Gastroesophageal sphincter (tissue), 4 donors: ENCODE measurements at regions not wholly inside any gene's neighbourhood (a gene's known extent, or its start where the extent isn't known, plus 50 kb on each side); places are given as distances from the start of the nearest gene placed in this dataset.

Experiments used
- ATAC-seq: fragments of 150-250 bp; one replicate; pipeline ENCODE4 v1.9.1; 2016; ENCODE audit warnings: mild to moderate bottlenecking, moderate library complexity
- H3K27ac ChIP-seq, 4 donors: fragments of 200-600 bp; sonication (generic) in 3 of 4; 1 replicate in 3 of 4; 2 replicates in 1 of 4; pipeline ENCODE4 v1.5.1; 2016 to 2019
- H3K27me3 ChIP-seq: fragments of 200-600 bp; sonication (generic); one replicate; pipeline ENCODE4 v1.5.1; 2019
- H3K36me3 ChIP-seq, 2 donors: fragments of 200-600 bp; sonication (generic); one replicate each; pipeline ENCODE4 v1.5.1; 2019; ENCODE audit warnings: control low read depth in 1 of 2
- H3K4me1 ChIP-seq, 3 donors: fragments of 200-600 bp; sonication (generic); 1 replicate in 2 of 3; 2 replicates in 1 of 3; pipeline ENCODE4 v1.5.1; 2016 to 2019; ENCODE audit warnings: control low read depth in 2 of 3
- H3K4me3 ChIP-seq, 2 donors: fragments of 200-600 bp; sonication (generic); one replicate each; pipeline ENCODE4 v1.5.1; 2019; ENCODE audit warnings: mild to moderate bottlenecking in 1 of 2, moderate library complexity in 1 of 2
- H3K9me3 ChIP-seq, 3 donors: fragments of 200-600 bp; sonication (generic); one replicate each; pipeline ENCODE4 v1.5.1; 2017 to 2019; ENCODE audit warnings: control low read depth in 2 of 3
- CTCF ChIP-seq, 4 experiments: fragments of 200-600 bp in 2 of 4; fragments of 450-650 bp in 2 of 4; sonication (generic) in 1 of 4; IDR thresholded peaks; one replicate each; pipeline ENCODE4 v1.5.1; 2017 to 2019; ENCODE audit warnings: antibody characterized with exemption in 4 of 4, mild to moderate bottlenecking in 2 of 4, moderate library complexity in 2 of 4
- EP300 ChIP-seq: sonication (generic); formaldehyde crosslinking; IDR thresholded peaks from one replicate; pipeline ENCODE4 v1.6.1; 2017; ENCODE audit warnings: antibody characterized with exemption, mild to moderate bottlenecking
- POLR2A ChIP-seq, 2 donors: fragments of 450-650 bp; IDR thresholded peaks; one replicate each; pipeline ENCODE4 v1.6.1; 2017; ENCODE audit warnings: antibody characterized with exemption in 2 of 2, mild to moderate bottlenecking in 2 of 2, moderate library complexity in 1 of 2
- POLR2AphosphoS5 ChIP-seq: sonication (generic); formaldehyde crosslinking; IDR thresholded peaks from one replicate; pipeline ENCODE4 v1.6.1; 2017; ENCODE audit warnings: antibody characterized with exemption
- WGBS, 2 donors: methylation state at CpG; one replicate each; pipeline ENCODE4 v1.1.5; 2018; ENCODE audit warnings: low coverage in 1 of 2; 5-methylcytosine and 5-hydroxymethylcytosine counted together

DNA sequence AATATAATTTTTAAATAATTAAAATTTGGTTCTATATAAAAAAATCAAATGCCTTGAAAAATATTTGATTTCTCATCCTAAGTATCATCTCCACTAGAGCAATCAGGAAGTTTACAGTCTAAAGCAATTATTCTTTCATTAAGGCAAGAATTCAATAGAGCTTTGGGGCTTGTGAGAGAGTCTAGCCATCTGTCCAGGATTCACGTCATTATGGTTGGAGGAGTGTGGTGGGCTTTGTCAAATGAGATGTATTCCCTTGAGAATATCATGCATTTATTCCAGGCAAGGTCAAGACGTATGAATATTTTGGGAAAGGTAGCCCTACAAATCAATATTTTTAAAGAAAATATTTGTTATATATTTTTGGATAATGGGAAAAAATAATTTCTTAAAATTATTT is 132.4 kb downstream of the ELOVL4 start:
- no peak overlapping the region for H3K27ac ChIP-seq

DNA sequence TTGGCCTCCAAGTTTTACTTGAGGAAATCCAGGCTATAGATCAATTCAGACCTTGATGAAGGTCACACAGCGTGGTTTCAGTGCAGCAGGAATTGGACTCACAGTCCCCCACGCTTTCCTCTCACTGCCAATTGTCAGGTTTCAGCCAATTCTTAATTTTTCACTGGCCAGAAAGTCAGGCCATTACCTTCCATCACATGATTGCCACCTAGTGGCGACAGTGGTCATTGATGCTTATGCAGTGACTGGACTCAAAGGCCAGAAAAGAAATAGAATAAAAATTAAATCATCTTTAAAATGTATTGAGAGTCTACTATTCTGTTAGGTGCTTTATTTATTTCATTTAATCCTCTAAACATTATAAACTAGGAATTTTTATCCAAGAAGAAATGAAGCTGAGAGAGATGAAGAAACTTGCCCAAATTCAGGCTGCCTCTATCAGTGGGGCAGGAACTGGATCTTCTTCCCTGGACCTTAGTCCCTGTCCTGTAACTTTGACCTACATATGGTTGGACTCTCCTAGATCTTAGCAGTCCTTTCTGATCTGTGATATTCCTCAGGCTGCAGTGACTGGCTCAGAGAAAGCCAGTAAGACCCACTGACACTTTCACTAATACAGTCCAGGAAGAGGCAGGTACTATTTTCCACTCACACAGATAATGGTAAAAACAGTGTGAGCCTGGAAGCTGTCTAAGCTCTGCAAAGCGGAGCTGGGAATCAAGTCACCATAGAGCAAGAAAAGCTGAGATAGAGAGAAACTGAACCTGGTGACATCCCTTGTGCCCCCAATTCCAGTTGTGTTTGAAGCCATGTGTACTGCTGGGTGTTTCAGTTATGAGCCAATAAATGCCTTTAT is 133.3 kb downstream of the ELOVL4 start:
- no peaks in the 10 kb centered on the region for H3K27me3 ChIP-seq
- 12 to 14% methylated on average over 4 of the region's 4 CpGs for WGBS, 2 donors
- no peaks in the 10 kb centered on the region for H3K36me3 ChIP-seq
- peaks cover under 1 to 24% (median 2%) of the 10 kb centered on the region in 3 donors for H3K4me1 ChIP-seq
- TF ChIP-seq POLR2AphosphoS5 (no peak), CTCF (IDR thresholded peaks at IDR 0.05) (peak; percentile 74 to 86 (median 81)), EP300 (no peak), POLR2A (IDR thresholded peaks at IDR 0.05) (no peak)
- no peak overlapping the region for H3K27ac ChIP-seq
- no peaks in the 10 kb centered on the region for H3K9me3 ChIP-seq
- H3K4me3 ChIP-seq, result no peak overlapping the region
- ATAC-seq, result peak; percentile 43

More for the DNA sequence above, 132.4 kb downstream of the ELOVL4 start:
- peaks cover 0 to 15% (median 2%) of the 10 kb centered on the region in 3 donors for H3K4me1 ChIP-seq
- no peaks in the 10 kb centered on the region for H3K9me3 ChIP-seq
- ATAC-seq, result no peak
- TF ChIP-seq EP300 (no peak), CTCF (IDR thresholded peaks at IDR 0.05) (no peak), POLR2AphosphoS5 (no peak), POLR2A (IDR thresholded peaks at IDR 0.05) (no peak)
- WGBS, 2 donors, result 50 to 90% methylated on average over 2 of the region's 2 CpGs
- no peak overlapping the region for H3K4me3 ChIP-seq
- no peaks in the 10 kb centered on the region for H3K27me3 ChIP-seq
- H3K36me3 ChIP-seq, result no peaks in the 10 kb centered on the region

DNA sequence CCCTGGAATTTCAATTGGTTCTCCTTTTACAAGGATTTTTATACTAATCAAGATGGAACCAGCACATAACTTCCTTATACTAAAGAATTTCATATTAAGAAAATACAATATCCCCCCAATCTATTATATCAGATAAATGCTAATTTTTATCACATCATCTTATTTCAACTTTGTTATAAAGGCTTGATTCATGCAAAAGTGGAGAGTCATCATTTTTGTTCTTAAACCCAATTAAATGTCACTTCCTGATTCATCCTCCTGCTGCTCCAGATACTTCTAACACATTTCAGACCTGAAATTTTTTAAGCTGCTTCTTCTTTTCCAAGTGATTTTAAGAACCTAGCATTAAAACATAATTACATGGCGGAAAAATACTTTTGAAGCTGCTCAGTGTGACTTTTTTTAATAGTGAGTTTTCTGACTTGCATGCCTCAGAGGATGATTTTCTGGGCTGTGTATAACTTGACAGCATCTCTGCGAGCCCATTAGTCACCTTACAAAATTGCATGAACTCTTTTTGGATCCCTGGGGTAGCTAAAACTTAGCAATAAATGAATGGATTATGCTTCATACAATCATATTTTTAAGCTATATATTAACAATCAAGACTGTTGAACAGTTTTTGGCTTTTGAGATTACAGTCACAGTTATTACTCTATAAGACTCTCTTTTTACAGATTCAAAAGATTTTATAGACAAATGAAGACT is 134.1 kb downstream of the ELOVL4 start:
- no peaks in the 10 kb centered on the region for H3K27me3 ChIP-seq
- TF ChIP-seq POLR2A (IDR thresholded peaks at IDR 0.05) (no peak), EP300 (no peak), CTCF (IDR thresholded peaks at IDR 0.05) (no peak), POLR2AphosphoS5 (no peak)
- H3K36me3 ChIP-seq, result no peaks in the 10 kb centered on the region
- 50 to 62% methylated on average over 2 of the region's 2 CpGs for WGBS, 2 donors
- no peak for ATAC-seq
- H3K4me3 ChIP-seq, result no peak overlapping the region
- peaks cover 2 to 30% (median 4%) of the 10 kb centered on the region in 3 donors for H3K4me1 ChIP-seq
- no peak overlapping the region for H3K27ac ChIP-seq
- no peaks in the 10 kb centered on the region for H3K9me3 ChIP-seq

GRCh38 chr6:79812195-79812594 is 135.2 kb downstream of the ELOVL4 start:
- Histone ChIP-seq H3K36me3 (no peaks in the 10 kb centered on the region), H3K4me3 (no peak overlapping the region), H3K9me3 (no peaks in the 10 kb centered on the region), H3K4me1 (peaks cover 2 to 30% (median 4%) of the 10 kb centered on the region in 3 donors), H3K27ac (no peak overlapping the region), H3K27me3 (no peaks in the 10 kb centered on the region)
- 33 to 85% methylated on average over 1 to 4 of the region's 8 CpGs for WGBS, 2 donors
- no peak for ATAC-seq
- TF ChIP-seq CTCF (IDR thresholded peaks at IDR 0.05) (no peak), POLR2A (IDR thresholded peaks at IDR 0.05) (no peak)
